LoVo (cell line): ENCODE measurements at regions not wholly inside any gene's neighbourhood (a gene's known extent, or its start where the extent isn't known, plus 50 kb on each side); places are given as distances from the start of the nearest gene placed in this dataset.
"Not testable (repeated sequence)": the region's sequence is repeated elsewhere in the genome, so short reads cannot be mapped to it uniquely, and the experiment has no call there.

ENCODE experiments used
- DNase-seq: peaks from one replicate; pipeline ENCODE4 v3.0.0-alpha.2; 2016; ENCODE audit warnings: low spot score

DNA sequence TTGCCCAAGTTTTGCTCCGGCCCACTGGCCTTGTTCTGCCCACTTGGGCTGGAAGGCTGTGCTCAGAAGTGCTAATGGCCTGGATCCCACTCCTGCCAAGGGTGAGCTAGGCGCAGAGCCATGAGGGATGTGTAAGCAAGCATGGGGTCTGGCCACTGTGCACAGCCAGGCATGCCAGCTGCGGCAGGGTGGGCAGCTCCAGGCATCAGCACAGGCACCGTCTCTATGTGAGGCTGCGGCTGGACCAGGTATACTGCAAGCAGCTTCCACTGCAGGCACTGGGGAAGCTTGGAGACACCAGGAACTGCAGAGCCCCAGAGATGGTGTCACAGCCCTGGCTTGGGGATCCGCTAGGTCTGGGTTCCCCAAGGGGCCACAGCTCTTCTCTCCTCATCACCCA lies 264.9 kb downstream of the LRIG3 start:
- DNase-seq, result no peak

DNA sequence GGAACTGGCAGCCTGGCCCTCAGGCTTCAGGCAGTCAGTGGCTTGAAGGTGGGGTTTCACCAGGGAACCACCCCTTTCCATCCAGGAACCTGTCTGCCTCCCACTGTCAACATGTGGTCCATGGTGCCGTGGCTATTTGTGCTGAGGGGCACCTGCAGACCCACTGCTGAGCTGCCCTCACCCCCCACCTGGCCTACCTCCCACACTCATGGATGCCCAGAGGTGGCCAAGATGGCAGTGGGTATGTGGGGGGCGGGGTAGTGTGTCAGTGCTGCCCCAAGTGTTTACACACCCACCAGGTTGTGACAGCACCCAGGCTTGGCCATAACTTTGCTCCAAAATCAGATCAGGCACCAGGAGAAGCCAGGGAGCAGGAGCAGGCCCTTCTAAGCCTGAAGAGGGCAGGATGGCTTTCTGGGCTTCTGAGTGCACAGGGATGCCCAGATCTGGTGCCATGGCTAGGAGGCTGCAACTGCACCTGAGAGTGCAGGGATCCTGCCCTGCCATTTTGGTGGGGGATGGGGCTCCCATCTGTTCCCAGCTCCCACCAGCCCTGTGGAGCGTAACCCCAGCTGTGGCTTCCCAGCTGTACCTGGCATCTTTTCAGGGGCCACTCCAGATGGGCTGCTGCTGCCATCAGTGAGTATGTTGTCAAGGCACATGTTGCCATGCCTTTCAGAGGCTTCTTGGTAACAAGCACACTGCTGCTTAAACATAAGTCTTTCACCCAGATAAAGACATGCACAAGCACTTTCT lies 263.9 kb downstream of the LRIG3 start:
- no peak for DNase-seq

DNA sequence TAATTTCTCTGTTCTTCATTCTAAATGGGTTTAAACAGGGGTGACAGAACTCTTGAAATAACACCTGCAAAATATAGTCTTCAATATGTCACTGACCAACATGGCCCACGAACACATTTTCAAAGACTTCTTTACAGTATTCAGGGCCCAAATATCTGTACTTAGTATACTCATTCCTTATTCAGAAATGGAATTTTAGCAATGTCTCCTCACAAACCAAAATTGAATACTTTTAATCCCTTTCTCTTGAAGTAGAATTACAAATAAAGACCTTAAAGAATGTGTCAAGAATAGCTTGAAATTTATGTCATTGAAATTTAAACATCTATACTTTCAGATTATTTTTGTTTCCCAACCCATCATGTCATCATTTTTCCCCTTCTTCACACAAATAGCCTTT lies 263.1 kb downstream of the LRIG3 start:
- DNase-seq, result no peak

DNA sequence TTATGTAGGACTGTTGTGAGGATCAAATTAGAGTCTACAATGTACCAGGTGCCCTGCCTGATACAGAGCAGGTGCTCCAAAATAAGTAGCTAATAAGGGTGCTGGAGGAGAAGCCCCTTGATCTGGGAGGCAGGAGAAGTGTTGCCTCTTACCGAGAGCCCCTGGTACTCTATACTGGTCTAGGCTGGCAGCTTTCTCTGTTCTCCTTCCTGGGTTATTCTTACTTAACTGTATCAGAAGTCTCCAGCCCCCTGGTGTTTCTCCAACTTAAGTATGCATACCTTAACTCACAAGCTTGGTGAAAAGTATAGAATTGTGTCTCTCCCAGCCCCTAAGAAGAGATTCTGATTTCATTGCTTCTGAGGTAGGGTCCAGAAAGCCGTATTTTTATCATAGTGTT lies 254.9 kb downstream of the LRIG3 start:
- no peak for DNase-seq

DNA sequence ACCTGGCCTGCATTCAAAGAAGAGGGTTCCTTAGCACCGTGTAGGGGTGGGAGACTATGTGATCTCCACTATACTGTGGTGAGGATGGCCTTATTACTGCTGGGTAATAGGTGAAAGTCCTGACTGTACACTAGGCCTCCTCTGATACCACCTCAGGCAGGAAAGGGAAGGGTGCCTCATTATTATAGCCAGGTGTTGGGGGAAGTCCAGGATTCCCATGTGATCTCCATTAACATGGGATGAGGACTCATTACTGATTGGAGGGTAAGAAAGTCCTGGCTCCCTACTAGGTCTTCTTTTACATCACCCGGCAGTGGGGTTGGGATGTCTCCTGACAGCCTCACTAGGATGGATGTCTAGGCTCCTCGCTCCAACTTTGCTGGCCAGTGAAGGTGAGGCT lies 252.1 kb downstream of the LRIG3 start:
- no peak for DNase-seq

DNA sequence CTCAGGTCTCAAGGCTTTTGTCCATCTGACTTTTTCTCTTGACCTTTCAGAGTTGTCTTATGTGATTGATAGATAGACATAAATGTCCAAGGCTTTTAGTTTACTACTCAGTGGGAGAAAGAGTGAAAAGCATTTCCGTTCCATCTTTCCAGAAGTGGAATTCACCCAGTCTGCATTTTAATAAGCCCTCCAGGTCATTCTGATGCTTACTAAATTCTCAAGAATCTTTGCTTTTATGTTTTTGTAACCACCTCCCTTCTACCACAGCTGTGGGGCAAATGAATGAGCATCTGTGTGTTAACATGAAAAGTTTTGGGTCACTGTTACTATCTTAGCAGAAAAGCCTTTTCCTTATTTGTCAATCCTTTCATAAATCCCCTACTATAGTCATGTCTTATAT lies 251.4 kb downstream of the LRIG3 start:
- DNase-seq, result no peak

DNA sequence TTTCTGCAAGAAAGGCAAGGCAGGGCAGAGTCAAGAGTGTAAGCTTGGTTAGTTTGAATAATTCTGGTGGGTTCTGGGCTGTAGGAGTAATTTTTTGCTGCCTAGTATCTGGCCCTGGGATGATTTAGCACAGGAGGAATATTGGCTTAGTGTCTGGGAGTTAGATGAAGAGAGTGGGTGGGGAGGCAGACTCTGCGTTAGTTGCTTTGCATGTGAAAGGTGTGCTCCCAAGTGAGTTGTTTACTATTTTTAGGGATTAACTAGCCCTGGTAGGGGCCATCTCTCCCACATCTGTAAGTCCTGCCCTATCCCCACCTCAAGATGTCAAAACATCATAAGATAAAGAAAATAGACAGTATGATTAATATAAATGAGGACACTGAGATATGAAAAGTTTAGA lies 249.7 kb downstream of the LRIG3 start:
- DNase-seq, result no peak

DNA sequence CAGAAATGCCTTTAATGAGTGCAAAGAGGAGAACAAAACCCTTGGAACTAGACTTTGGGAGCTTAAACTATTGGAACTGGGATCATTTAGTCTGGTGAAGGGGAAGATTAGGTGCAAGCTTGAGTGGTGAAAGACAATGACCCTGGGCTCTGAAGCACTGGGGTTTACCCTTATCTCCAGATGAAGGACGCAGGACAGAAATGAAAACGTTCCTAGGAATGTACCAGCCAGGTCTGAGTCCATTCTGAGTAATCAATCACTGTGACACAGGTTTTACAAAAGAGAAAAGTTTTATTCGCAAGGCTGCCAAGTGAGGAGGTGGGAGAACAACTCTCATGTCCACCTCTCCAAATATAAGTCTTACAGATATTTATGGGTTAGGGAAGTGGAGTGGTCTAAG lies 249.1 kb downstream of the LRIG3 start:
- no peak for DNase-seq

DNA sequence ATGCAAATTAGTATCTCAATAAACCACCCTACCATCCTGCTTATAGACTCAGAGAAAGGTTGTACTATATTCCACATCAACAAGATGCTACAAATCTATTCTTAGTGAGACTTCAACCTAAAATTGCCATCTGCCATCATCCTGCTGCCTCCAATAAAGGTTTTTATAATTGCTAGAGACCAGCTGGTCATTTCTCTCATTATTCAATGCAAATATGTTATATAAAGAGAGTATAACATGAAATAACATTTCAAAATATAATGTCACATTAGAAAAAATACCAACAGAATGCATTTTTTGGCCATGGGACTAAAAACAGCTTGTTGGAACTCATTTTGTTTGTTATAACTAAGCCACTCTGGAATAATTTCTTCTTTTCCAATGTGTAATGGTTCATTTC lies 247.3 kb downstream of the LRIG3 start:
- no peak for DNase-seq

DNA sequence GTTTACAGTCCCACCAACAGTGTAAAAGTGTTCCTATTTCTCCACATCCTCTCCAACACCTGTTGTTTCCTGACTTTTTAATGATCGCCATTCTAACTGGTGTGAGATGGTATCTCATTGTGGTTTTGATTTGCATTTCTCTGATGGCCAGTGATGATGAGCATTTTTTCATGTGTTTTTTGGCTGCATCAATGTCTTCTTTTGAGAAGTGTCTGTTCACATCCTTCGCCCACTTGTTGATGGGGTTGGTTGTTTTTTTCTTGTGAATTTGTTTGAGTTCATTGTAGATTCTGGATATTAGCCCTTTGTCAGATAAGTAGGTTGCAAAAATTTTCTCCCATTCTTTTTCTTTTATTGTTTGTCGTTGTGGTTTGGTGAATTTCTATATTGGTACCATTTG lies 242.5 kb downstream of the LRIG3 start:
- not testable (repeated sequence) for DNase-seq

DNA sequence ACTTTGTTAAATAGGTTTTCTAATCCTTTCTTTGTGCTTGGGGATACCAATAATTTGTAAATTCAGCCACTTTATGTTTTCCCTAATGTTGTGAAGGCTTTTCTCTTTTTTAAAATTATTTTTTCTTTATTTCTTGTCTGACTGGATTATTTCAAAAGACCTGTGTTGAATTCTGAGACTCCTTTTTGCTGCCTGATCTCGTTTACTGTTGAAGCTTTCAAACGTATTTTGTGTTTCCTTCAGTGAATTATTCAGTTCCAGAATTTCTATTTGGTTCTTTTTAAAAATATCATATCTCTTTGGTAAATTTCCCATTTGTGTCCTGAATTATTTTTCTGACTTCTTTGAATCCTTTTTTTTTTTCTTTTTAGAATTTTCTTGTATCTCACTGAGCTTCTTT lies 241.6 kb downstream of the LRIG3 start:
- no peak for DNase-seq

DNA sequence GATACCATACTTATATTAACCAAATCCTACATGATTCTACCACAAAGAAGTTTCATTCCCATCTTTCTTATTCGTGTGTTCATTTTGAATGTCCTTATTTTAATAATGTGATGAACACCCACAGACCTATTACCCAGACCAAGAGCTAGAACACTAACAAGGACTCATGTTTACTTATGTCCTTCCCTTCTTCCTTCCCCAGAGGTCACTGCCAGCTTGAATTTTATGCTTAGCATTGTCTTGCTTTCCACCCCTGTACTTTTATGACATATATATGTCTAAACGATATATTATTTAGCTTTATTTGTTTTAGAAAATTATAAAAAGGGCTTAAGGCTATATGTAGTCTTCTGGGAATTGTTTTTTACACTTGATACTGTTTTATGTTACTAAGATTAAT lies 238.6 kb downstream of the LRIG3 start:
- no peak for DNase-seq

DNA sequence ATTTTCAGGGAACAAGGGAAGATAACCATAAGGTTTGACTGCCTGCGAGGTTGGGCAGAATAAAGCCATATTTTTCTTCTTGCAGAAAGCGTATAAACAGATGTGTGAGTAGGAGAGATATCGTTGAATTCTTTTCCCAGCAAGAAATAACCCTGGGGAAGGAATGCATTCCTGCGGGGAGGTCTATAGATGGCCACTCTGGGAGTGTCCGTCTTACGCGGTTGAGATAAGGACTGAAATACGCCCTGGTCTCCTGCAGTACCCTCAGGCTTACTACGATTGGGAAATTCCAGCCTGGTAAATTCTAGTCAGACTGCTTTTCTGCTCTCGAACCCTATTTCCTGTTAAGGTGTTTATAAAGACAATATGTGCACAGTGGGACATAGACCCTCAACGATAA lies 225.0 kb downstream of the LRIG3 start:
- no peak for DNase-seq

DNA sequence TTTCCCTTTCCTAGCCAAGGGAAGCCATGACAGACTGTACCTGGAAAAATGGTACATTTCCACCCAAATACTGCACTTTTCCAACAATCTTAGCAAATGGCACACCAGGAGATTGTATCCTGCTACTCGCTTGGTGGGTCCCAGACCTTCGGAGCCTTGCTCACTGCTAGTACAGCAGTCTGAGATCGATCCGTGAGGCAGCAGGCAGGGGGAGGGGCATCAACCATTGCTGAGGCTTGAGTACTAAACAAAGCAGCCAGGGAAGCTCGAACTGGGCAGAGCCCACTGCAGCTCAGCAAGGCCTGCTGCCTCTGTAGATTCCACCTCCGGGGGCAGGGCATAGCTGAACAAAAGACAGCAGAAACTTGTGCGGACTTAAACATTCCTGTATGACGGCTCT lies 218.8 kb downstream of the LRIG3 start:
- no peak for DNase-seq

DNA sequence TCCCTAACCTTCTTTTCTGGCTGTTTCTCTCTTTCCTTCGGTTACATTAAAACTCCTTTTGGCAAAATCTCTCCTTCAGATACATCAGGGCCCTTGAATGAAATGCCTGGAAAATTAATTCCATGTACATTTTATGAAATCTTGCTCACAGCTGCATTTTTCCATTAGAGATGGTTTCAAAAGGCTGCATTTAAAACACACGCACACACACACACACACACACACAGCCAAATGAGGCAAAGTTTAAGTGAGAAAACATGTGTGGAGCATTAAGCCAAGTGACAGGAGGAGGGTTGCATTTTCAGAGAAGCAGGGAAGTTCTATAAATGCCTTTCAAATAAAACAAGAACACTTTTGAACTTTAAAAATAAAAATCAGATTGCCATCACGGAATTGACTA lies 216.4 kb downstream of the LRIG3 start:
- no peak for DNase-seq

DNA sequence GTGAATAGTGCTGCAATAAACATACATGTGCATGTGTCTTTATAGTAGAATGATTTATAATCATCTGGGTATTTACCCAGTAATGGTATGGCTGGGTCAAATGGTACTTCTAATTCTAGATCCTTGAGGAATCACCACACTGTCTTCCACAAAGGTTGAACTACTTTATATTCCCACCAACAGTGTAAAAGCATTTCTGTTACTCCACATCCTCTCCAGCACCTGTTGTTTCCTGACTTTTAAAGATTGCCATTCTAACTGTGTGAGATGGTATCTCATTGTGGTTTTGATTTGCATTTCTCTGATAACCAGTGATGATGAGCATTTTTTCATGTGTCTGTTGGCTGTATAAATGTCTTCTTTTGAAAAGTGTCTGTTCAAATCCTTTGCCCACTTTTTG lies 215.5 kb downstream of the LRIG3 start:
- not testable (repeated sequence) for DNase-seq

DNA sequence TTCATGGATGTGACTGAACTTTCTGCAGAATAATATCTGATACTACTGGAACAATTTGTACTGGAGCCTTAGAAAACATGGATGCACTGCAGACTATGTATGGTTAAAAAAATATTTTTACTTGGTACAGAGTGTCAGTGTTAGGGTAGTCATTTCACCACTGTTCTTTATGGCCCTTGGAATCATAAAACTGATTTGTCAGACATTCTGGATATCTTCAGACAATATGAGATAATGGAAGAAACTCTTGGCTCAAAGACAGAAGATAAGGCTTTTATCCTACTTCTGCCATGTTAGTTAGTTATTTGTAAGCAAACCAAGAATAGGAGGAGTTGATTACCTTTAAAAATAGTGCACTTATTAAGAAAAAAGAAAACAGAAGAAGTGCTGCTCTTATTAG lies 209.4 kb downstream of the LRIG3 start:
- no peak for DNase-seq

DNA sequence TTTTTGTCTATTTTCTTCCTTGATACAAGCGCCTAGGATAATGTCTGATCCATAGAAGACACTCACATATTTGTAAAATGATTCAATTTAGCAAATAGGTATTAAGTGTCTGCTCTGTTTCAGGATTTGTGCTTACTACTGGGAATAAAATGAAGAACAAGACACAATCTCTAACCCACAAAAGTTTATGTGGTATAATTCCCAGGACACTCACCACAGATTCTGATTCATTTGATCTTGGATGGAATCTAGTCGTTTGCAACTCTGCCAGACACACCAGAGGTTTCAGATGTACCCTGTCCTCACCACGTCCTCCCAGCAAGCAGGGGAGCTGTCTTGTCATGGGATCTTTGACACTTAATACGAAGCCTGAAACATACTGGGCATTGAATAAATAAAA lies 208.3 kb downstream of the LRIG3 start:
- DNase-seq, result no peak

DNA sequence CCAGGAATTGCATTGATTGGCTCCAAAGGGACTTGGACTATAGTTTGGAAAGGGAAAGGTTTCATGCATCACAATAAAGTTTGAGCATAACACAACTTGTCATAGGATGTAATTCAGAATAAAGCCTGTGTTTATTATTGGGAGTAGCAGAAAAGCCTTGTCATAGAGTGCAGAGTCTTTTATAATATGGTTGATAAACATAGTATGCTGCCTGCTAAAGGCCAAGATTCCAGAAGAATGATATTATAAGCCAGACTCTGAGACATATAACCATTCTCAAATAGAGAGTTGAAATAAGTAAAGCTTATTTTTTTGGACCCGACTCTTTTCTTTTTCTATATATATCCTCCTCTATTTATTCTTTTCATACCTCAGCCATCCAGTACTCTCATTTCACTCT lies 207.3 kb downstream of the LRIG3 start:
- no peak for DNase-seq

DNA sequence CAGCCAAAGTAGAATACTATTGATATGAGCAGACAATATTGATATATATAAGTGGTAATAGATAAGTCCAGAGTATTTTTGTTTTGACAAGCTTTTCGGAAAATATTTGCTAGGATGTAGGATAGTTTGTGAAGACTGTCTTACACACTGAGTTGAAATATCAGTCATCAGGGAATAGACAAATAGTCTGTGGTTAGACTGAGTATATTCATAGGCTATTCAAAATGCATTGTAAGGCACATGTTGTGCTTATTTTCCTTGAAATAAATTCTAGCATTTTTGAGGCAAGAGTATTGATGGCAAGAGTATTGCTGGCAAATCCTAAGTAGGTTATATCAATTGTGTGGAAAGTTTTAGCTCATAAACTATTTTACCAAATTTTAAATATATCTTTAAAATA lies 201.1 kb downstream of the LRIG3 start:
- no peak for DNase-seq

DNA sequence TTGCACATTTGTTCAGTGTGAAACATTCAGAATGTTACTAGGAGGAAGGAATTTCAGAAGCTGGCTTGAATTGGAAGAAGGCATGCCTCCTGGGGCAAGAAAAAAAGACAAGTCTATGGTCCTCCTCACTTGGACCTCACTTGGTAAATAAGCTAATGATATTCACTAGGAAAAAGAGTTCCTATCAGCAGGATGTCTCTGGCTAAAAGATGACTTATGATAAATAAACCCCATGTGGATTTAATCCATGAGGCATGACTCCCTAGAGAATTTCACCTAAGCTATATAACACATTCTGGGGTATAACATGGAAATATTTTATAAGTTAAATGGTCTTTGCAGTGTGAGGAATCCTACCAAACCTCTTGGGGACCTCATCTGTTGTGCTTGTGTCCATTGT lies 199.9 kb downstream of the LRIG3 start:
- DNase-seq, result no peak

DNA sequence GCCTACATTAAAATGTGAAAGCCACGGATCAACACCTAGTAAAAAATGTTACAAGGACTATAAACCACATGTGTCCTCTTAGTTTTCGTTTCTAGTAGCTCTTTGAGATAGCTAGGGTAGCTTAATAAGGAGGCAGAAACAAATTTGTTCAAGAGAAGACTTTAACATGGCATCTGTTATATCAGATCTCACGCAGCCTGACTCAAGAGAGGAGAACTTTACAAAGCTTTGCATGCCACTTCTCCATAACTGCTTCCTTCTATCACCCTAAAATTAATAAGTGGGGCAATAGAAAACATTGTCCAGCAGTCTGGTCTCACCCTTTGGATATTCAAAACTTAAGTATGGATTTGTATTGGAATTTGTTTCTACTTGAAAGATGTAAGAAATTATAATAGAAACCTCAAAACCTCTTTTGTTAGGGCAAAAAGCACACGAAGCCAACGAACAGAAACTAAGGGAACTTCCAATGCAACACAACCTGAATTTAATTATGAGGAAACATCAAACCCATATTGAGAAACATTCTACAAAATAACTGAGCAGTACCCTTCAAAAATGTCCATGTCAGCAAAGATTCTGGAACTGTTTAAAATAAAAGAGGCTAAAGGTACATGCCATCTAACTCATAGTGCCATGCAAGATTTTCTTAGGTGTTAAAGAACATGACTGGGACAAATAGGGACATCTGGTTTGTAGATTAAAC lies 194.8 kb downstream of the LRIG3 start:
- no peak for DNase-seq

DNA sequence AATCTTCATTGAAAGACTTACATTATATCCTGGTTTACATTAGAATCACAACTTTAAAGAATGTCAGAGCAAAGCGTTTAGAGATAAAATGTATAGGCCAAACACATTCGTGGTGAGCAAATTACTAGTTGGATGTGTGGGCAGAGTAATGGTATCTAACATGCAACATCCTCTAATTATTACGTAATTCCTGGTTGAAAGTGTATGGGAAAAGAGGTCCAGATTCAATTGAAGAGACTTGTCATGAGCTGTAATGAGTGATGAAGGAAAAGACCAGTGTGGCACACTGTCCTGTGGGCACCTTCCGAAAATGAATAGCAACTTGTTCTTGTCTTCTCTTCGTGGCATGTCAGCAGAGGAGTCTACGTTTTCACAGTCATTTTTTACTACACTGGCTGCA lies 192.8 kb downstream of the LRIG3 start:
- no peak for DNase-seq

DNA sequence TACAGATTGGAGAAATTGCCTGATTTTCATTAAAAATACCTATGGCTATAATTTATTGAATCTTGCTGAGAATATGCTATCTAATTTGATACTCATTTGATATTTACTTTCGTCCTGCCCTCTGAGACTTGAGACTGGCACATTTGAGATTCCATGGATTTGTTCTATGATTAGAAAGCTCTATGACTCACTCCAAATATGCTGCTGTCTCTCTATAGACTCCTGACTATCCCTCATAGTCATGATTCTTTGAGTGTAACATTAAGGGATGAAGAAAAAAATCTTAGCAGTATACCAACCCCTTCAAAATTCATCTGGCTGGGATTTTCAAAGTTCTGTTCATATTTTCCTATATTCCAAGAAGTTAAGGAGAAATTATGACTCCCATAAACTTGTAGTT lies 191.9 kb downstream of the LRIG3 start:
- DNase-seq, result no peak
